Psoas muscle (tissue), 7 donors: ENCODE measurements at regions not wholly inside any gene's neighbourhood (a gene's known extent, or its start where the extent isn't known, plus 50 kb on each side); places are given as distances from the start of the nearest gene placed in this dataset.

Experiments
- ATAC-seq, 4 donors: fragments of 200-7000 bp; cut with Tn5 transposase; one replicate each; pipeline ENCODE4 v1.9.1; 2020; ENCODE audit warnings: moderate library complexity in 3 of 4, mild to moderate bottlenecking in 2 of 4
- DNase-seq, 2 donors: peaks; one replicate each; pipeline ENCODE4 v3.0.0-alpha.2; 2020
- H3K27ac ChIP-seq: fragments of 200-600 bp; one replicate; pipeline ENCODE4 v1.8.0; 2022
- H3K27me3 ChIP-seq, 3 donors: fragments of 200-600 bp in 1 of 3; one replicate each; pipeline versions ENCODE4 v1.6.1 to v1.8.0; 2013 to 2022; ENCODE audit warnings: low read length in 2 of 3, mild to moderate bottlenecking in 2 of 3, moderate library complexity in 1 of 3; ENCODE audit not compliant: insufficient read depth in 3 of 3
- H3K36me3 ChIP-seq, 2 donors: fragments of 200-600 bp in 1 of 2; one replicate each; pipeline versions ENCODE4 v1.6.1 to v1.8.0; 2013 to 2022; ENCODE audit warnings: low read depth in 1 of 2, mild to moderate bottlenecking in 1 of 2, moderate library complexity in 1 of 2; ENCODE audit not compliant: insufficient read depth in 1 of 2
- H3K4me1 ChIP-seq: fragments of 200-600 bp; one replicate; pipeline ENCODE4 v1.8.0; 2022
- H3K4me3 ChIP-seq: fragments of 200-600 bp; one replicate; pipeline ENCODE4 v1.8.0; 2022; ENCODE audit warnings: mild to moderate bottlenecking
- H3K9me3 ChIP-seq: fragments of 200-600 bp; one replicate; pipeline ENCODE4 v1.8.0; 2022
- CTCF ChIP-seq: fragments of 200-600 bp; IDR thresholded peaks from one replicate; pipeline ENCODE4 v1.8.0; 2022; ENCODE audit warnings: antibody characterized with exemption
- WGBS, 3 donors: extraction: QIAGEN DNeasy Blood & Tissue Kit; methylation state at CpG; one replicate each; pipeline versions ENCODE4 v1.1.6 to v1.1.7; 2013; 5-methylcytosine and 5-hydroxymethylcytosine counted together
- intact Hi-C, 2 donors: fragments of 100-400 bp; cut with DNase I; formaldehyde crosslinking; loops; one replicate each; pipeline versions ENCODE4 v1.11.0 to v1.14.2; 2022
- donor health status: healthy with polysubstance abuse.
- donor health status: DM: no; HTN: no; CAD: no; lungs with moderate emphysema.
- donor health status: Bipolar disorder and iron deficiency.
- donor health status: healthy.
- donor health status: DM: yes; HTN: yes; CAD: no.
- donor health status: DM: no; HTN: no; CAD: no.
- donor health status: DM: yes; HTN: yes; CAD: no.

GRCh38 chr6:11831653-11832052, 53.0 kb upstream of the ADTRP start:
- Histone ChIP-seq H3K27me3 (no peaks in the 10 kb centered on the region), H3K9me3 (no peaks in the 10 kb centered on the region), H3K4me1 (peaks cover 5% of the 10 kb centered on the region), H3K4me3 (no peak overlapping the region), H3K27ac (no peak overlapping the region), H3K36me3 (no peaks in the 10 kb centered on the region)
- no peak for DNase-seq
- intact Hi-C loops, result no loop called here
- no peak for ATAC-seq
- no peak for TF ChIP-seq CTCF
- 96 to 97% (median 97%) methylated on average over 17 of the region's 17 CpGs for WGBS, 3 donors

- H3K9me3 ChIP-seq, result no peaks in the 10 kb centered on the region
- no peaks in the 10 kb centered on the region for H3K36me3 ChIP-seq
- DNase-seq (no peak), ATAC-seq (no peak)
- H3K27me3 ChIP-seq, result no peaks in the 10 kb centered on the region
- no peak overlapping the region for H3K27ac ChIP-seq
- no peak overlapping the region for H3K4me3 ChIP-seq
- H3K4me1 ChIP-seq, result peaks cover 5% of the 10 kb centered on the region
- TF ChIP-seq CTCF, result no peak
- intact Hi-C loops, result no loop called here
- 74 to 81% (median 79%) methylated on average over 3 of the region's 3 CpGs for WGBS, 3 donors
Observed at GRCh38 chr6:11830520-11830919, 51.9 kb upstream of the ADTRP start.

- WGBS, 3 donors, result 30 to 41% (median 32%) methylated on average over 3 of the region's 3 CpGs
- Histone ChIP-seq H3K4me1 (peaks cover 5% of the 10 kb centered on the region), H3K4me3 (no peak overlapping the region), H3K9me3 (no peaks in the 10 kb centered on the region), H3K27ac (no peak overlapping the region), H3K36me3 (no peaks in the 10 kb centered on the region), H3K27me3 (no peaks in the 10 kb centered on the region)
- DNase-seq (no peak), ATAC-seq (peak in 3 of 4 donors; percentile 73 to 81 (median 74))
- intact Hi-C loops, result no loop called here
- TF ChIP-seq CTCF, result no peak
Observed at GRCh38 chr6:11830105-11830504, 51.5 kb upstream of the ADTRP start.

- DNase-seq, result no peak
- WGBS, 3 donors, result 70 to 73% (median 72%) methylated on average over 6 of the region's 6 CpGs
- Histone ChIP-seq H3K27me3 (no peaks in the 10 kb centered on the region), H3K9me3 (no peaks in the 10 kb centered on the region), H3K4me3 (no peak overlapping the region), H3K27ac (no peak overlapping the region), H3K4me1 (no peaks in the 10 kb centered on the region), H3K36me3 (no peaks in the 10 kb centered on the region)
- no peak for TF ChIP-seq CTCF
- no peak for ATAC-seq
- intact Hi-C loops, result loop anchor here in 1 of 2 donors (10.0 kb wide), 1 partner anchor 406 kb away; no protein-coding TSS in a partner anchor
Observed at GRCh38 chr6:11828262-11828870, 49.8 kb upstream of the ADTRP start.
